IMR-90 (cell line): ENCODE measurements at regions not wholly inside any gene's neighbourhood (a gene's known extent, or its start where the extent isn't known, plus 50 kb on each side); places are given as distances from the start of the nearest gene placed in this dataset.

Source experiments
- ATAC-seq: fragments of 200-7000 bp; cut with Tn5 transposase; 2 replicates; pipeline ENCODE4 v1.9.1; 2020; ENCODE audit warnings: low read depth, mild to moderate bottlenecking, moderate library complexity
- BruUV-seq: library from RNA; stranded (reverse); fragments of 400-500 nt; replicated peaks from 2 replicates; lab custom pipeline; 2021; lab: Mats Ljungman, UMichigan
- CTCF ChIA-PET: fragments of 300-600 bp; formaldehyde crosslinking; extraction: SDS; loops from one replicate; lab custom pipeline; 2021; ENCODE audit warnings: antibody characterized with exemption; lab: Yijun Ruan, JAX
- POLR2A ChIA-PET: fragments of 300-600 bp; sonication (Branson Sonifier 250); formaldehyde crosslinking; loops from one replicate; lab custom pipeline; 2022; ENCODE audit warnings: antibody characterized with exemption; ENCODE audit not compliant: unreplicated experiment; lab: Charles Lee
- DNase-seq: peaks from one replicate; pipeline ENCODE4 v3.0.0; 2013
- H2AFZ ChIP-seq: replicated peaks from 2 replicates; pipeline ENCODE3; 2013; ENCODE audit warnings: low read length, mild to moderate bottlenecking; ENCODE audit not compliant: poor library complexity
- H2AK5ac ChIP-seq: 2 replicates; pipeline ENCODE4 v1.6.1; 2013; ENCODE audit warnings: low read depth, low read length, inconsistent platforms
- H2AK9ac ChIP-seq: replicated peaks from 2 replicates; pipeline ENCODE3; 2013; ENCODE audit warnings: mild to moderate bottlenecking, low read depth, low read length, moderate library complexity; ENCODE audit not compliant: poor library complexity
- H2BK120ac ChIP-seq: 2 replicates; pipeline ENCODE4 v1.6.1; 2013; ENCODE audit warnings: low read depth, low read length, inconsistent platforms
- H2BK15ac ChIP-seq: 3 replicates; pipeline ENCODE4 v1.6.1; 2013; ENCODE audit warnings: low read depth, low read length, inconsistent platforms
- H2BK20ac ChIP-seq: 2 replicates; pipeline ENCODE4 v1.6.1; 2013; ENCODE audit warnings: low read depth, mild to moderate bottlenecking, inconsistent platforms, low read length, moderate library complexity
- H2BK5ac ChIP-seq: 2 replicates; pipeline ENCODE4 v1.6.1; 2013; ENCODE audit warnings: mild to moderate bottlenecking, low read depth, low read length, inconsistent platforms; ENCODE audit not compliant: poor library complexity, severe bottlenecking
- H3K14ac ChIP-seq: replicated peaks from 2 replicates; pipeline ENCODE4 v1.6.1; 2013; ENCODE audit warnings: low read depth, low read length, inconsistent platforms
- H3K18ac ChIP-seq: 2 replicates; pipeline ENCODE4 v1.6.1; 2013; ENCODE audit warnings: low read depth, low read length, control low read depth
- H3K23ac ChIP-seq: 2 replicates; pipeline ENCODE4 v1.6.1; 2013; ENCODE audit warnings: low read depth, low read length, inconsistent platforms
- H3K27ac ChIP-seq: 2 replicates; pipeline ENCODE4 v1.5.1; 2013; ENCODE audit warnings: mild to moderate bottlenecking, control low read depth, low read length; ENCODE audit not compliant: insufficient read depth
- H3K27me3 ChIP-seq: 2 replicates; pipeline ENCODE4 v1.6.1; 2013; ENCODE audit warnings: low read length; ENCODE audit not compliant: control insufficient read depth, insufficient read depth
- H3K36me3 ChIP-seq: 2 replicates; pipeline ENCODE4 v1.6.1; 2013; ENCODE audit warnings: low read length, mixed read lengths; ENCODE audit not compliant: control insufficient read depth, insufficient read depth
- H3K4ac ChIP-seq: 2 replicates; pipeline ENCODE4 v1.6.1; 2013; ENCODE audit warnings: low read depth, low read length, inconsistent platforms
- H3K4me1 ChIP-seq: 2 replicates; pipeline ENCODE4 v1.6.1; 2013; ENCODE audit warnings: low read length, mixed read lengths; ENCODE audit not compliant: control insufficient read depth, insufficient read depth
- H3K4me2 ChIP-seq: 2 replicates; pipeline ENCODE4 v1.6.1; 2013; ENCODE audit warnings: low read depth, mild to moderate bottlenecking, control low read depth, low read length, moderate library complexity
- H3K4me3 ChIP-seq: 2 replicates; pipeline ENCODE4 v1.5.1; 2013; ENCODE audit warnings: low read depth, mild to moderate bottlenecking, control low read depth, low read length, moderate library complexity; ENCODE audit not compliant: insufficient read depth
- H3K56ac ChIP-seq: 2 replicates; pipeline ENCODE4 v1.6.1; 2013; ENCODE audit warnings: low read length, inconsistent platforms; ENCODE audit not compliant: insufficient read depth; ENCODE audit errors: extremely low read depth
- H3K79me1 ChIP-seq, 2 experiments: 2 replicates each; pipeline ENCODE4 v1.6.1; 2013; ENCODE audit warnings: low read length in 2 of 2, inconsistent platforms in 1 of 2, low read depth in 1 of 2
- H3K9ac ChIP-seq: 2 replicates; pipeline ENCODE4 v1.6.1; 2013; ENCODE audit warnings: low read depth, low read length, control low read depth
- H3K9me1 ChIP-seq: 2 replicates; pipeline ENCODE4 v1.6.1; 2013; ENCODE audit warnings: low read length, inconsistent platforms; ENCODE audit not compliant: insufficient read depth
- H3K9me3 ChIP-seq: 2 replicates; pipeline ENCODE4 v1.6.1; 2013; ENCODE audit warnings: low read length; ENCODE audit not compliant: control insufficient read depth, insufficient read depth
- H4K20me1 ChIP-seq: 2 replicates; pipeline ENCODE4 v1.6.1; 2013; ENCODE audit warnings: low read length, inconsistent platforms; ENCODE audit not compliant: insufficient read depth
- H4K5ac ChIP-seq: 2 replicates; pipeline ENCODE4 v1.6.1; 2013; ENCODE audit warnings: mild to moderate bottlenecking, low read depth, low read length, control low read depth
- H4K8ac ChIP-seq, 2 experiments: 2 replicates each; pipeline ENCODE4 v1.6.1; 2013; ENCODE audit warnings: low read depth in 2 of 2, low read length in 2 of 2, control low read depth in 1 of 2, inconsistent platforms in 1 of 2
- H4K91ac ChIP-seq: 2 replicates; pipeline ENCODE4 v1.6.1; 2013; ENCODE audit warnings: low read depth, low read length, inconsistent platforms; ENCODE audit not compliant: insufficient read depth
- BHLHE40 ChIP-seq: fragments of 150-350 bp; IDR thresholded peaks from 2 replicates; pipeline ENCODE4 v1.6.1; 2016; ENCODE audit warnings: mild to moderate bottlenecking, low read depth, low read length
- CEBPB ChIP-seq: IDR thresholded peaks from 2 replicates; pipeline ENCODE4 v1.6.1; 2012; ENCODE audit warnings: low read depth, low read length, improper control_type of control experiment
- CHD1 ChIP-seq: IDR thresholded peaks from 2 replicates; pipeline ENCODE4 v1.6.1; 2012; ENCODE audit warnings: low read depth, low read length, improper control_type of control experiment
- FOS ChIP-seq: fragments of 150-350 bp; IDR thresholded peaks from 2 replicates; pipeline ENCODE4 v1.6.1; 2016; ENCODE audit warnings: low read depth, low read length
- MAFK ChIP-seq: IDR thresholded peaks from 2 replicates; pipeline ENCODE4 v1.6.1; 2012; ENCODE audit warnings: low read depth, low read length, improper control_type of control experiment
- MXI1 ChIP-seq: IDR thresholded peaks from 2 replicates; pipeline ENCODE4 v1.6.1; 2012; ENCODE audit warnings: low read depth, mild to moderate bottlenecking, low read length, moderate library complexity, borderline replicate concordance
- POLR2A ChIP-seq: IDR thresholded peaks from 2 replicates; pipeline ENCODE4 v1.6.1; 2012; ENCODE audit warnings: mild to moderate bottlenecking, low read depth, low read length
- RCOR1 ChIP-seq: IDR thresholded peaks from 2 replicates; pipeline ENCODE4 v1.6.1; 2012; ENCODE audit warnings: mild to moderate bottlenecking, low read length, improper control_type of control experiment; ENCODE audit not compliant: insufficient replicate concordance
- WGBS, 2 experiments: methylation state at CpG; one replicate each; pipeline versions ENCODE4 v1.1.5 to v1.1.7; 2013; ENCODE audit warnings: missing lambda C conversion rate in 2 of 2; ENCODE audit not compliant: insufficient read length in 1 of 2; ENCODE audit errors: extremely low coverage in 2 of 2; 5-methylcytosine and 5-hydroxymethylcytosine counted together
- dilution Hi-C: fragments of 300-500 bp; cut with HindIII; formaldehyde crosslinking; loops from one replicate; pipeline ENCODE4 v1.14.3; 2018; ENCODE audit warnings: low sequenced_read_pairs; ENCODE audit not compliant: unreplicated experiment
- in situ Hi-C: fragments of 300-500 bp; cut with MboI; formaldehyde crosslinking; loops from 3 replicates; pipeline ENCODE4 v1.14.3; 2019; ENCODE audit warnings: low sequenced_read_pairs, inconsistent platforms, mixed read lengths
- intact Hi-C: fragments of 100-400 bp; cut with micrococcal nuclease; formaldehyde crosslinking; loops from 2 replicates; pipeline ENCODE4 v1.10.0; 2022
- TF ChIP-seq, protein P1 (sequence below): conservative IDR thresholded peaks from 2 replicates; pipeline ENCODE4 v1.5.1; 2012; ENCODE audit warnings: mild to moderate bottlenecking, low read depth, low read length, improper control_type of control experiment

DNA sequence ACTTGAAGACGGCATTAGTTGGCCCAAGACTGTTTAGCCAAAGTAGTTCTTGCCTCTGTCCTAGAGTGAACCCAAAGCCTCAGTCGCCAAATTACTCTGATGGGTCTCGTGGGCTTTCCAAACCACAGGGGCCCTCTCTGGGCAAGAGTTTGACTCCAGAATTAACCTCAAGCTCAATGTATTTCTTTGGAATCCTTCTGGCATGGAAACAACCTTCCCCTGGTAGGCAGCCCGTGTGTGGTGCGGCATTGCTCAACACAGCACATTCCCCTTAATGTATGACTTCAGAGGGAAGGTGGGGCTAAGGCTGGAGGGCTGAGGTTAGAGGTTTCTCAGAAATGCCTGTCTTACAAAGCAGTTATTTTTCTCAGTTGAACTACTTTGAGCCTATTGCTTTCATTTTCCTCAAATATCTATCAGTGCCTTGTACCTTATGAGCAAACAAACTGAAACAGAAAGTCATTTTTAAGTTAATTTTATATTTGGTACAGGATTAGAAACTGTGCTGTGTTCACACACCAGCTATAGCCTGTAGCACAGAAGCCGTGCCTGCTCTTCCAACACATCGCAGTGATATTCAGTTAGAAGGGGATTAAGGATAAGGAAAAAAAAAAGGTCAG lies 123.9 kb upstream of the HAPLN1 start:
- H3K36me3 ChIP-seq = no peaks in the 10 kb centered on the region
- H3K23ac ChIP-seq = no peak overlapping the region
- H2AFZ ChIP-seq = peak overlapping the region; percentile 65
- H2AK9ac ChIP-seq = no peak overlapping the region
- 0 out of 2 replicates have a peak overlapping the region, but pooled peaks have one; percentile 16 for H3K4me2 ChIP-seq
- DNase-seq (peak; percentile 74), ATAC-seq (peak; percentile 99)
- no peak overlapping the region for H4K91ac ChIP-seq
- H4K5ac ChIP-seq = no peak overlapping the region
- H3K18ac ChIP-seq = peak overlapping the region; percentile 50; the same call in 1 of the 2 replicates
- H3K14ac ChIP-seq = no peak overlapping the region; the same call in 1 of the 2 replicates
- H3K9ac ChIP-seq = no peak overlapping the region
- no peak overlapping the region for H3K27ac ChIP-seq
- no peak overlapping the region for H3K4me3 ChIP-seq
- H2AK5ac ChIP-seq = no peak overlapping the region
- H4K20me1 ChIP-seq = no peaks in the 10 kb centered on the region
- H2BK20ac ChIP-seq = no peak overlapping the region; the same call in 1 of the 2 replicates
- H3K79me1 ChIP-seq = no peaks in the 10 kb centered on the region
- H3K4ac ChIP-seq = no peak overlapping the region
- H3K9me3 ChIP-seq = no peaks in the 10 kb centered on the region
- TF ChIP-seq MAFK (no peak), BHLHE40 (peak; percentile 10; the same call in 1 of the 2 replicates), CEBPB (peak; percentile 94), MXI1 (no peak), POLR2A (no peak), CHD1 (no peak), FOS (no peak), RCOR1 (no peak)
- TF ChIP-seq, protein P1, sequence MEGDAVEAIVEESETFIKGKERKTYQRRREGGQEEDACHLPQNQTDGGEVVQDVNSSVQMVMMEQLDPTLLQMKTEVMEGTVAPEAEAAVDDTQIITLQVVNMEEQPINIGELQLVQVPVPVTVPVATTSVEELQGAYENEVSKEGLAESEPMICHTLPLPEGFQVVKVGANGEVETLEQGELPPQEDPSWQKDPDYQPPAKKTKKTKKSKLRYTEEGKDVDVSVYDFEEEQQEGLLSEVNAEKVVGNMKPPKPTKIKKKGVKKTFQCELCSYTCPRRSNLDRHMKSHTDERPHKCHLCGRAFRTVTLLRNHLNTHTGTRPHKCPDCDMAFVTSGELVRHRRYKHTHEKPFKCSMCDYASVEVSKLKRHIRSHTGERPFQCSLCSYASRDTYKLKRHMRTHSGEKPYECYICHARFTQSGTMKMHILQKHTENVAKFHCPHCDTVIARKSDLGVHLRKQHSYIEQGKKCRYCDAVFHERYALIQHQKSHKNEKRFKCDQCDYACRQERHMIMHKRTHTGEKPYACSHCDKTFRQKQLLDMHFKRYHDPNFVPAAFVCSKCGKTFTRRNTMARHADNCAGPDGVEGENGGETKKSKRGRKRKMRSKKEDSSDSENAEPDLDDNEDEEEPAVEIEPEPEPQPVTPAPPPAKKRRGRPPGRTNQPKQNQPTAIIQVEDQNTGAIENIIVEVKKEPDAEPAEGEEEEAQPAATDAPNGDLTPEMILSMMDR = no peak
- no peak overlapping the region for H2BK15ac ChIP-seq
- H3K9me1 ChIP-seq = no peaks in the 10 kb centered on the region; the same call in 1 of the 2 replicates
- no peaks in the 10 kb centered on the region for H3K27me3 ChIP-seq
- 84% methylated on average over 2 of the region's 7 CpGs; no CpG with 5 or more reads in 1 of the 2 experiments for WGBS, 2 experiments
- dilution Hi-C loops = no loop called here
- in situ Hi-C loops = no loop called here
- intact Hi-C loops = no loop called here
- H3K4me1 ChIP-seq = no peaks in the 10 kb centered on the region
- no peak overlapping the region for H2BK120ac ChIP-seq
- CTCF ChIA-PET = no interaction called here
- POLR2A ChIA-PET = no interaction called here
- no peak overlapping the region for H3K56ac ChIP-seq
- no peak overlapping the region for H4K8ac ChIP-seq
- BruUV-seq = no TSS peak
- no peak overlapping the region for H2BK5ac ChIP-seq
